Lung (tissue), 11 donors: ENCODE measurements at regions not wholly inside any gene's neighbourhood (a gene's known extent, or its start where the extent isn't known, plus 50 kb on each side); places are given as distances from the start of the nearest gene placed in this dataset.

Experiments
- ATAC-seq: fragments of 200-7000 bp; cut with Tn5 transposase; one replicate; pipeline ENCODE4 v1.9.1; 2020; ENCODE audit warnings: moderate number of reproducible peaks; ENCODE audit not compliant: insufficient read depth, low FRiP score
- DNase-seq, 3 donors: peaks; one replicate each; pipeline ENCODE4 v3.0.0-alpha.2; 2013 to 2017
- H3K27ac ChIP-seq, 2 donors: one replicate each; pipeline ENCODE4 v1.5.1; 2013; ENCODE audit warnings: mild to moderate bottlenecking in 2 of 2, moderate library complexity in 2 of 2, control low read depth in 1 of 2, inconsistent platforms in 1 of 2, low read depth in 1 of 2, low read length in 1 of 2
- H3K27me3 ChIP-seq, 3 donors: one replicate each; pipeline ENCODE4 v1.5.1; 2013; ENCODE audit warnings: low read length in 2 of 3; ENCODE audit not compliant: control insufficient read depth in 3 of 3, insufficient read depth in 3 of 3
- H3K36me3 ChIP-seq, 4 donors: one replicate each; pipeline ENCODE4 v1.5.1; 2013; ENCODE audit warnings: low read length in 4 of 4, mild to moderate bottlenecking in 1 of 4, moderate library complexity in 1 of 4; ENCODE audit not compliant: control insufficient read depth in 4 of 4, insufficient read depth in 4 of 4
- H3K4me1 ChIP-seq, 5 donors: one replicate each; pipeline ENCODE4 v1.5.1; 2013; ENCODE audit warnings: low read length in 5 of 5, mild to moderate bottlenecking in 2 of 5, moderate library complexity in 1 of 5; ENCODE audit not compliant: control insufficient read depth in 5 of 5, insufficient read depth in 5 of 5
- H3K4me3 ChIP-seq: one replicate; pipeline ENCODE4 v1.5.1; 2013; ENCODE audit warnings: mild to moderate bottlenecking, control low read depth, moderate library complexity
- H3K9ac ChIP-seq, 2 donors: one replicate each; pipeline ENCODE4 v1.5.1; 2013; ENCODE audit warnings: low read length in 2 of 2, control low read depth in 1 of 2; ENCODE audit not compliant: insufficient read depth in 1 of 2
- H3K9me3 ChIP-seq, 4 donors: one replicate each; pipeline ENCODE4 v1.5.1; 2013; ENCODE audit warnings: low read length in 3 of 4, mild to moderate bottlenecking in 1 of 4, moderate library complexity in 1 of 4; ENCODE audit not compliant: control insufficient read depth in 4 of 4, insufficient read depth in 3 of 4
- WGBS, 2 donors: extraction: QIAGEN DNeasy Blood & Tissue Kit; methylation state at CpG; one replicate each; pipeline ENCODE4 v1.1.7; 2013; 5-methylcytosine and 5-hydroxymethylcytosine counted together
- TF ChIP-seq, protein P1 (sequence below): IDR thresholded peaks from 2 replicates; pipeline ENCODE4 v1.5.1; 2012; ENCODE audit warnings: mild to moderate bottlenecking; ENCODE audit errors: control extremely low read depth, extremely low read depth
- donor health status: control.
- donor health status: control.
- donor health status: Bipolar disorder and iron deficiency.
- donor health status: healthy.
- donor health status: DM: yes; HTN: yes; CAD: no.

DNA sequence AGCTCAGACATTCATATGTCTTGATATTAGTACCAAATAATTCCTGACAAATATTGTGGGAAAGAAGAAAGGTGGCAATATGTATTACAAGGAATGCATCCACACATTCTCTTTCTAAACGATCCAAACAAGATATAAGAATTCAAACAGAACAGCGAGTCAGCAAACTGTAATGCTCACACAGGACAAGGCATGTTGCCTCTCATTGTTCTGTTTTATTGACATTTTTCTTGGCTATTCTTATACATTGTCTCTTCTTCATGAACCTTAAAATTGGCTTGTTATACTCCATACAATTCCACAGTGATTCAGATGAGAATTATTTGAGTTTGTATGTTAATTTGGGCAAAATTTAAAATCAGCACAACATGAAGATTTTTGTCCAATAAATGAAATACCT, 189.1 kb downstream of the HS3ST3B1 start:
- ATAC-seq, result no peak
- Histone ChIP-seq H3K27me3 (no peaks in the 10 kb centered on the region), H3K36me3 (no peaks in the 10 kb centered on the region), H3K9ac (no peak overlapping the region), H3K9me3 (peaks cover 0 to 1% (median 0%) of the 10 kb centered on the region in 4 donors), H3K4me1 (no peaks in the 10 kb centered on the region), H3K4me3 (no peak overlapping the region), H3K27ac (no peak overlapping the region)
- DNase-seq, result no peak
- TF ChIP-seq, protein P1, sequence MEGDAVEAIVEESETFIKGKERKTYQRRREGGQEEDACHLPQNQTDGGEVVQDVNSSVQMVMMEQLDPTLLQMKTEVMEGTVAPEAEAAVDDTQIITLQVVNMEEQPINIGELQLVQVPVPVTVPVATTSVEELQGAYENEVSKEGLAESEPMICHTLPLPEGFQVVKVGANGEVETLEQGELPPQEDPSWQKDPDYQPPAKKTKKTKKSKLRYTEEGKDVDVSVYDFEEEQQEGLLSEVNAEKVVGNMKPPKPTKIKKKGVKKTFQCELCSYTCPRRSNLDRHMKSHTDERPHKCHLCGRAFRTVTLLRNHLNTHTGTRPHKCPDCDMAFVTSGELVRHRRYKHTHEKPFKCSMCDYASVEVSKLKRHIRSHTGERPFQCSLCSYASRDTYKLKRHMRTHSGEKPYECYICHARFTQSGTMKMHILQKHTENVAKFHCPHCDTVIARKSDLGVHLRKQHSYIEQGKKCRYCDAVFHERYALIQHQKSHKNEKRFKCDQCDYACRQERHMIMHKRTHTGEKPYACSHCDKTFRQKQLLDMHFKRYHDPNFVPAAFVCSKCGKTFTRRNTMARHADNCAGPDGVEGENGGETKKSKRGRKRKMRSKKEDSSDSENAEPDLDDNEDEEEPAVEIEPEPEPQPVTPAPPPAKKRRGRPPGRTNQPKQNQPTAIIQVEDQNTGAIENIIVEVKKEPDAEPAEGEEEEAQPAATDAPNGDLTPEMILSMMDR, result no peak
- WGBS, 2 donors, result 83 to 90% methylated on average over 2 of the region's 2 CpGs

DNA sequence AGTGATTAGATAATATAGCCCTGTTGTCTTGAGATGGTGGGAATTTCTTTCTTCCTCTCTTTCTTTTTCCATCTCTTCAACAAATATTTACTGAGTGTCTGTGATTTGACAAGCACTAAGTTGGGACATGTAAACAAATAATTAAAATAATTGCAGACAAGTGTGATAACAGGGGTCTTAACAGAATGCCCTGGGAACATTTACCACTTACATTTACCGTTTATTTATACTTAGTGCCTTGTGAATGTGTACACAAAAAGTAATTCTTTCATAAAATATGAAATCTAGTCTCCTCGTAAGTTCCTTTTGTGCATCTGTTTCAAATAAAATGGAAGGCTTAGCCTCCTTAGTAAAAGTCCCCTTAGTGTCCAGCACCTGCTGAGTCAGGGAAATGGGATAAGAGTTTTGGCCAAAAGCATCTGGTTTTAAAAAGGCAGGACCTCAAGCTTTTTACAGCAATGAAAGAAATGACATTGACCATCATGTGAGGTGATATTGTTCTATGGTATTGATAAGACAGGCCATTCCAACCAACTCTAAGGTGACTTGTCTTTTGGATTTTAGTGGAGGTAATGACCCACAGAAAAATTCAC, 188.2 kb downstream of the HS3ST3B1 start:
- Histone ChIP-seq H3K4me1 (no peaks in the 10 kb centered on the region), H3K36me3 (no peaks in the 10 kb centered on the region), H3K27me3 (no peaks in the 10 kb centered on the region), H3K9ac (no peak overlapping the region), H3K9me3 (peaks cover 0 to 1% (median 0%) of the 10 kb centered on the region in 4 donors), H3K27ac (no peak overlapping the region), H3K4me3 (no peak overlapping the region)
- 62 to 74% methylated on average over 2 of the region's 2 CpGs for WGBS, 2 donors
- no peak for DNase-seq
- no peak for ATAC-seq
- TF ChIP-seq, protein P1, result no peak

DNA sequence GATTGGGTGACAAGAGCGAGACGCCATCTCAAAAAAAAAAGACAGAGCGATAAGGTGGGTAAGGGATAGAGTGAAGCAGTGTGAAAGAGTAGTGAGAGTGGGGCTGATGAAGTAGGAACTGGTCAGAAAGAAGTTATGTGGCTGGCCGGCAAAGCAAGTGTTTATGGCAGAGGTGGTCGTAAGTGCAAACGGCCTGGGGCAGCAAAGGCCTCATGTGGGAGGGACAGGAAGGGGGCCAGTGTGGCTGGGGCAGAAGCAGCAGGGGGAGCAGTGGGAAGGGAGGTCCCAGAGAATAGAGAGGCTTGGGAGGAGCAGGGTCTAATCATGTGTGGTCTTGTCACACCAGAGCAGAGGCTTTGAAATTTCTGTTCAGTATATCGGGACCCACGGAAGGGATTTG, 186.2 kb downstream of the HS3ST3B1 start:
- no peaks in the 10 kb centered on the region for H3K27me3 ChIP-seq
- no peak overlapping the region for H3K4me3 ChIP-seq
- 90 to 97% methylated on average over 8 of the region's 8 CpGs for WGBS, 2 donors
- H3K9ac ChIP-seq, result no peak overlapping the region
- H3K27ac ChIP-seq, result no peak overlapping the region
- DNase-seq, result no peak
- TF ChIP-seq, protein P1, result no peak
- no peak for ATAC-seq
- no peaks in the 10 kb centered on the region for H3K4me1 ChIP-seq
- no peaks in the 10 kb centered on the region for H3K36me3 ChIP-seq
- H3K9me3 ChIP-seq, result peaks cover 0 to 1% (median 0%) of the 10 kb centered on the region in 4 donors

DNA sequence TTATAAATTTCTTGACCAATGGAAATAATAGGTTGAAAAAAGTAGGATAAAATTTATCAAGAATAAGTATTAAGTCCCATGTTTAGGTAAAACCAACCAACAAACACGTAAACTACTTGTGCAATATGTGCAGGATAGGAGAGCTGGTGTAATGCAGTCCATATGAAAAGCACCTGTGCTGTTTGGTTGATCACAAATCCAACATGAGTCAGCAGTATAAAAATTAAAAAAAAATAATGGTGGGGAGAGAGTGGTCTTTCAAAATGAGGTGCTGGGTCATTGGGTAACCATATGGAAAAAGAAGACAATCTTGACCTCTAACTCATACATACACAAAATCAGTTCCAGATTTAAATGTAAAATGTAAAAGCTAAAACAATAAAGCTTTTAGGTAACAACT, 181.8 kb downstream of the HS3ST3B1 start:
- no peak overlapping the region for H3K4me3 ChIP-seq
- no peaks in the 10 kb centered on the region for H3K36me3 ChIP-seq
- DNase-seq (no peak), ATAC-seq (no peak)
- no peaks in the 10 kb centered on the region for H3K4me1 ChIP-seq
- H3K27ac ChIP-seq, result no peak overlapping the region
- no peak overlapping the region for H3K9ac ChIP-seq
- no peaks in the 10 kb centered on the region for H3K27me3 ChIP-seq
- WGBS, 2 donors, result 91 to 92% methylated on average over 1 of the region's 1 CpG
- TF ChIP-seq, protein P1, result no peak
- H3K9me3 ChIP-seq, result peaks cover 0 to 1% (median 0%) of the 10 kb centered on the region in 4 donors
